ENCODE measurements at regions not wholly inside any gene's neighbourhood (a gene's known extent, or its start where the extent isn't known, plus 50 kb on each side); places are given as distances from the start of the nearest gene placed in this dataset.
A peak's percentile ranks its signal among the peaks of the same experiment; 100 is the strongest.

GRCh38 chr6:47097092-47097945 lies 55.2 kb upstream of the ADGRF1 start:
- H3K4me3 Mint-ChIP-seq, result no peak overlapping the region
- TF ChIP-seq CTCF (IDR thresholded peaks at IDR 0.05) (peak; percentile 74), EZH2 (IDR thresholded peaks at IDR 0.05) (no peak)
- H3K36me3 ChIP-seq, result no peaks in the 10 kb centered on the region
- H3K9me3 ChIP-seq (ENCODE audit: low read depth), result no peaks in the 10 kb centered on the region
- H3K9me3 Mint-ChIP-seq, result no peaks in the 10 kb centered on the region
- H3K4me2 ChIP-seq, result no peak overlapping the region
- H3F3A ChIP-seq (ENCODE audit: low read depth), result no peaks in the 10 kb centered on the region
- no peak overlapping the region for H3K27ac ChIP-seq
- peak; percentile 76 for DNase-seq (ENCODE audit: low spot score)
- no peaks in the 10 kb centered on the region for H4K20me1 ChIP-seq (ENCODE audit: low read depth)
- H2AFZ ChIP-seq (replicated peaks), result peak overlapping the region; percentile 86
- no peak overlapping the region for H3K9ac ChIP-seq
- H3K36me3 Mint-ChIP-seq, result no peaks in the 10 kb centered on the region
- no peak overlapping the region for H3K4me3 ChIP-seq
- no peaks in the 10 kb centered on the region for H3K4me1 ChIP-seq
- H3K27ac Mint-ChIP-seq, result no peak overlapping the region
- H3K4me1 Mint-ChIP-seq, result peaks cover 6% of the 10 kb centered on the region
- H3K27me3 Mint-ChIP-seq (ENCODE audit: insufficient read depth, low read depth), result peaks cover 6% of the 10 kb centered on the region
- H3K27me3 ChIP-seq, result no peaks in the 10 kb centered on the region
- H3K79me2 ChIP-seq (ENCODE audit: low read depth), result no peaks in the 10 kb centered on the region

- Histone ChIP-seq H3K9me3 (ENCODE audit: low read depth) (no peaks in the 10 kb centered on the region), H3K4me1 (no peaks in the 10 kb centered on the region), H3F3A (ENCODE audit: low read depth) (no peaks in the 10 kb centered on the region), H3K36me3 (no peaks in the 10 kb centered on the region), H3K79me2 (ENCODE audit: low read depth) (no peaks in the 10 kb centered on the region), H3K4me3 (no peak overlapping the region), H2AFZ (replicated peaks) (peak overlapping the region; percentile 86), H3K9ac (no peak overlapping the region), H3K27ac (no peak overlapping the region), H3K4me2 (no peak overlapping the region), H3K27me3 (no peaks in the 10 kb centered on the region), H4K20me1 (ENCODE audit: low read depth) (no peaks in the 10 kb centered on the region)
- no peak overlapping the region for H3K27ac Mint-ChIP-seq
- H3K4me3 Mint-ChIP-seq, result no peak overlapping the region
- H3K27me3 Mint-ChIP-seq (ENCODE audit: insufficient read depth, low read depth), result peaks cover 11% of the 10 kb centered on the region
- no peaks in the 10 kb centered on the region for H3K36me3 Mint-ChIP-seq
- TF ChIP-seq CTCF (IDR thresholded peaks at IDR 0.05) (no peak), EZH2 (IDR thresholded peaks at IDR 0.05) (no peak), EZH2phosphoT487 (IDR thresholded peaks at IDR 0.05) (no peak)
- no peak for DNase-seq (ENCODE audit: low spot score)
- no peaks in the 10 kb centered on the region for H3K9me3 Mint-ChIP-seq
- peaks cover 6% of the 10 kb centered on the region for H3K4me1 Mint-ChIP-seq
Measured at GRCh38 chr6:47096211-47096895, 54.2 kb upstream of the ADGRF1 start.

- H3K9me3 ChIP-seq (ENCODE audit: low read depth), result no peaks in the 10 kb centered on the region
- no peak overlapping the region for H3K4me3 ChIP-seq
- H4K20me1 ChIP-seq (ENCODE audit: low read depth), result no peaks in the 10 kb centered on the region
- no peaks in the 10 kb centered on the region for H3F3A ChIP-seq (ENCODE audit: low read depth)
- H3K36me3 Mint-ChIP-seq, result no peaks in the 10 kb centered on the region
- DNase-seq (ENCODE audit: low spot score), result no peak
- H3K36me3 ChIP-seq, result no peaks in the 10 kb centered on the region
- no peaks in the 10 kb centered on the region for H3K4me1 ChIP-seq
- no peaks in the 10 kb centered on the region for H3K27me3 ChIP-seq
- no peak overlapping the region for H3K9ac ChIP-seq
- no peak overlapping the region for H3K27ac Mint-ChIP-seq
- H3K4me1 Mint-ChIP-seq, result peaks cover 6% of the 10 kb centered on the region
- H3K4me3 Mint-ChIP-seq, result no peak overlapping the region
- no peak overlapping the region for H3K27ac ChIP-seq
- H3K9me3 Mint-ChIP-seq, result no peaks in the 10 kb centered on the region
- TF ChIP-seq EZH2phosphoT487 (IDR thresholded peaks at IDR 0.05) (no peak), EZH2 (IDR thresholded peaks at IDR 0.05) (no peak), CTCF (IDR thresholded peaks at IDR 0.05) (no peak)
- H3K27me3 Mint-ChIP-seq (ENCODE audit: insufficient read depth, low read depth), result peaks cover 10% of the 10 kb centered on the region
- no peak overlapping the region for H2AFZ ChIP-seq (replicated peaks)
- no peak overlapping the region for H3K4me2 ChIP-seq
- H3K79me2 ChIP-seq (ENCODE audit: low read depth), result no peaks in the 10 kb centered on the region
Measured at GRCh38 chr6:47094241-47094925, 52.3 kb upstream of the ADGRF1 start.

All from neural progenitor cell (in vitro differentiated cells).